WI38 (cell line): ENCODE measurements at regions not wholly inside any gene's neighbourhood (a gene's known extent, or its start where the extent isn't known, plus 50 kb on each side); places are given as distances from the start of the nearest gene placed in this dataset.
A peak's percentile ranks its signal among the peaks of the same experiment; 100 is the strongest.

Experiments used
- H3K4me3 ChIP-seq: 2 replicates; pipeline ENCODE4 v1.5.1; 2011; ENCODE audit warnings: low read depth, mild to moderate bottlenecking, control low read depth, low read length
- CTCF ChIP-seq: IDR thresholded peaks from 2 replicates; pipeline ENCODE4 v1.5.1; 2012; ENCODE audit warnings: low read depth, mild to moderate bottlenecking, control low read depth, low read length

DNA sequence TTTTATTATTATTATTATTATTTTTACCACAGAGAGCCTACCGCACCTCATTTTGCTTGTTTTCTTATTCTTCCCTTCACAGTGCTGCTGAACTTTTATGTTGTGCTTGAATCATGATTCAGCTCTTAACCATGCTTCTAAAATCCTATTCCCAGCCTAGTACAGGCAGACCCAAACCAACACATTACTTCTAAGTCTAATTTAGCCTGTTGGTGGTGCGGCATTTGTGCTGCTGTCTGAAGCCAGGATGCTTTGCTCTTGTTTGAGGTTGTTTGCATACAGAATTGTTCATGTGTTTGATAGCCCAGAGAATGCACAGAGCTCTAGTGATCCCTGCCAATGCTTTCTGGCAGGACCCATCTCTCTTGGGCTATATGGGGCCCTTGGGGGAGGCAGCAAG is 213.5 kb upstream of the KCNG1 start:
- no peak for TF ChIP-seq CTCF
- H3K4me3 ChIP-seq, result no peak overlapping the region

- TF ChIP-seq CTCF, result no peak
Measured at GRCh38 chr20:51233345-51233744, 210.4 kb upstream of the KCNG1 start.

GRCh38 chr20:51230727-51231126 is 207.8 kb upstream of the KCNG1 start:
- TF ChIP-seq CTCF, result no peak
- H3K4me3 ChIP-seq, result no peak overlapping the region

More at GRCh38 chr20:51233345-51233744, 210.4 kb upstream of the KCNG1 start:
- H3K4me3 ChIP-seq, result no peak overlapping the region

GRCh38 chr20:51228763-51229162 is 205.9 kb upstream of the KCNG1 start:
- H3K4me3 ChIP-seq, result no peak overlapping the region
- TF ChIP-seq CTCF, result no peak

DNA sequence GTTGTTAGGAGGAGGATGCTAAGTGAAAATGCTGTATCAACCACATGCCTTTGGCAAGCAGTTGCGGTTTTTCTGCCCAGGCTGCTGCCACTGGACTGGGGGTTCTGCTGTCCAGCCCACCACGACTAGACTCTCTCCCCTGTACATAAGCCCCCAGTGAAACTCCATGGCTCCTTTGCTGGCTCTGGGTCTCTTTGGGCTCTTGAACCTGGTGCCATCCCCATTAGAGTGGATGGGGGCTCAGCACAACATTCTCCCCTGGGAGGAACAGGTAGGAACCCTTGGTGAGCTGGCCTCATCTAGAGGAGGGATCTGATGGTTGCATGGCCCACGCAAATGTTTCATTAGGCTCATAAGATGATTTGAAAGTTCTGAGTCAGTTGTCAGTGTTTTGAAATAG is 204.8 kb upstream of the KCNG1 start:
- H3K4me3 ChIP-seq, result no peak overlapping the region
- no peak for TF ChIP-seq CTCF

DNA sequence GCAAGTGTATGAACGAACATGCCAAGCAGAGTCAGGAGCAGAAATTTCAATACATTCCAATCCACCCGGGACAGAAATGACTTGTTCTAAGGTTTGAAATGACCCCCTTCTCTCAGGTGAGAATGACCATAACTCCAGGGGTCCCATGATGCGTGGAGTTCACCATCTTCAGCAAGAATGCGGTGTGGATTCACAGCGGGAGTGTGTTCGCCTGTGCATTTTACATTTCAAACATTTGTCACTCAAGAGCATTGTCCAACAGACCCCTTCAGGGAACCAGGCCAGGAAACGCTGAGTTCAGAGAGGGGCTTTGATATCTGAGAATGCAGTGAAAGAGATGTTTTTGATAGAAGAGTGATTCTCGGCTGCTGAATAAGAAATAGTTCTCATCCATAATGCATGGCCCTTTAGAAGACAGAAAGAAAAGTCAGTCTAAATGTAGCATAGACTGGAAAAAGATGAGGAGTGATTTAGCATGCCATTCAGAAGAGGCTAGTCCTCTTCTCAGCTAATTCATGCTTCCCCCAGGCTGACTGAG is 200.3 kb upstream of the KCNG1 start:
- no peak for TF ChIP-seq CTCF
- no peak overlapping the region for H3K4me3 ChIP-seq

DNA sequence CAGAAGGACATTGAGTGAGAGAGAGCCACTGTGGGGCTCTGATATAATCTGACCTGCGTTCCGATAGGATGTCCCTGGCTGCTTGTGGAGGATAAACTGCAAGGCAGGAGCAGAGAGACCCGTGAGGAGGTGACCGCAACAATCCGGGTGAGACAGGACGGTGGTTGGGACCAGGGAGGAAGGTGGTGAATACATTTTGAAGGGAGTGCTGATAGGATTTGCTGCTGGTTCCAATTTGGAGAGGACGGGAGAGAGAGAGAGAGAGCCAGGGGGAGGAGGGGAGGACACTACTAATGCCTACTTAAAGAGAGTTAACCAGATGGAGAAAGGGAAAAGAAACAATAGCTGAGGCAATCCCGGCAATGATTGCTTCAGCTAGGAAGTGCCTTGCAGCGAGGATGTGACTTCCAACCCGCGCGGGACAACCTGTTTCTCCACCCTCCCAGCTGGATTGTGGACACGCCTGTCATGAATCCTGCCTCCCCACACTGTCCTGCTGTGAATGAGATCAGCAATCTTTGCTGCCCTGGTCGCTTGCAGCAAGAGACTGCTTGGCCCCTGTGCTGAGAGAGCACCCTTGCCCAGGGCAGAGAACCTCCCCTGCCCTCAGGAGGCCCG is 199.0 kb upstream of the KCNG1 start:
- peak overlapping the region; percentile 34 for H3K4me3 ChIP-seq

More for the DNA sequence above, 199.0 kb upstream of the KCNG1 start:
- no peak for TF ChIP-seq CTCF
